Ishikawa (cell line): ENCODE measurements at regions not wholly inside any gene's neighbourhood (a gene's known extent, or its start where the extent isn't known, plus 50 kb on each side); places are given as distances from the start of the nearest gene placed in this dataset.

Experiments
- CEBPB ChIP-seq: IDR thresholded peaks from 2 replicates; pipeline ENCODE4 v1.6.1; 2012
- CREB1 ChIP-seq: IDR thresholded peaks from 2 replicates; pipeline ENCODE4 v1.6.1; 2012; ENCODE audit warnings: low read depth
- EGR1 ChIP-seq: IDR thresholded peaks from 2 replicates; pipeline ENCODE4 v1.6.1; 2012
- FOXM1 ChIP-seq: IDR thresholded peaks from 2 replicates; pipeline ENCODE4 v1.6.1; 2012; ENCODE audit warnings: low read depth, borderline replicate concordance
- MAX ChIP-seq: IDR thresholded peaks from 2 replicates; pipeline ENCODE4 v1.6.1; 2012
- RAD21 ChIP-seq: IDR thresholded peaks from 2 replicates; pipeline ENCODE4 v1.6.1; 2012; ENCODE audit warnings: low read depth
- TEAD4 ChIP-seq: IDR thresholded peaks from 2 replicates; pipeline ENCODE4 v1.6.1; 2012
- USF1 ChIP-seq: IDR thresholded peaks from 2 replicates; pipeline ENCODE4 v1.6.1; 2012
- TF ChIP-seq, protein P1 (sequence below): IDR thresholded peaks from 2 replicates; pipeline ENCODE4 v1.6.1; 2012; ENCODE audit warnings: low read depth, mild to moderate bottlenecking

- TF ChIP-seq CREB1: no peak
- no peak for TF ChIP-seq USF1
- no peak for TF ChIP-seq TEAD4
- TF ChIP-seq EGR1: no peak
- TF ChIP-seq FOXM1: no peak
- no peak for TF ChIP-seq MAX
- TF ChIP-seq RAD21: peak; percentile 66
Measured at GRCh38 chr18:23077493-23078256, 57.6 kb upstream of the CABLES1 start.

DNA sequence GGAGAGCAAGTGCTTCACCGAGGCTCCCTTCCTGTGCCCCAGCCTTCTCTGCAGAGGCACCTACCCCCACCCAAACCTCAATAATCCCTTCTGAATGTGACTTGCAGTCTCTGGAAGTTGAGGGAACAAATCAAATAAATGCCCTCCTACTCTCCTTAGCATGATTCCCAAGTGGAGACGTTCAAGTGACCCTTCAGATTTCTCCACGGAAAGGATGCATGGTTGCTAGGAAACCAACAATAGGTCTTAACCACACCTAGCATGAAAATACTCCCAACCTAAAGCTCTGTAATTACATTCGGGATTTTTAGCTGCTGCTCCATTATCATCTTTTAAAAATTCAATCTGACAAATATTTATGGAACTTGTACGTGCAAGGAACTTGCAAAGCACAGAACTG lies 50.2 kb upstream of the CABLES1 start:
- TF ChIP-seq CEBPB (no peak), TEAD4 (no peak), USF1 (no peak), EGR1 (no peak)
- TF ChIP-seq, protein P1, sequence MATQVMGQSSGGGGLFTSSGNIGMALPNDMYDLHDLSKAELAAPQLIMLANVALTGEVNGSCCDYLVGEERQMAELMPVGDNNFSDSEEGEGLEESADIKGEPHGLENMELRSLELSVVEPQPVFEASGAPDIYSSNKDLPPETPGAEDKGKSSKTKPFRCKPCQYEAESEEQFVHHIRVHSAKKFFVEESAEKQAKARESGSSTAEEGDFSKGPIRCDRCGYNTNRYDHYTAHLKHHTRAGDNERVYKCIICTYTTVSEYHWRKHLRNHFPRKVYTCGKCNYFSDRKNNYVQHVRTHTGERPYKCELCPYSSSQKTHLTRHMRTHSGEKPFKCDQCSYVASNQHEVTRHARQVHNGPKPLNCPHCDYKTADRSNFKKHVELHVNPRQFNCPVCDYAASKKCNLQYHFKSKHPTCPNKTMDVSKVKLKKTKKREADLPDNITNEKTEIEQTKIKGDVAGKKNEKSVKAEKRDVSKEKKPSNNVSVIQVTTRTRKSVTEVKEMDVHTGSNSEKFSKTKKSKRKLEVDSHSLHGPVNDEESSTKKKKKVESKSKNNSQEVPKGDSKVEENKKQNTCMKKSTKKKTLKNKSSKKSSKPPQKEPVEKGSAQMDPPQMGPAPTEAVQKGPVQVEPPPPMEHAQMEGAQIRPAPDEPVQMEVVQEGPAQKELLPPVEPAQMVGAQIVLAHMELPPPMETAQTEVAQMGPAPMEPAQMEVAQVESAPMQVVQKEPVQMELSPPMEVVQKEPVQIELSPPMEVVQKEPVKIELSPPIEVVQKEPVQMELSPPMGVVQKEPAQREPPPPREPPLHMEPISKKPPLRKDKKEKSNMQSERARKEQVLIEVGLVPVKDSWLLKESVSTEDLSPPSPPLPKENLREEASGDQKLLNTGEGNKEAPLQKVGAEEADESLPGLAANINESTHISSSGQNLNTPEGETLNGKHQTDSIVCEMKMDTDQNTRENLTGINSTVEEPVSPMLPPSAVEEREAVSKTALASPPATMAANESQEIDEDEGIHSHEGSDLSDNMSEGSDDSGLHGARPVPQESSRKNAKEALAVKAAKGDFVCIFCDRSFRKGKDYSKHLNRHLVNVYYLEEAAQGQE: no peak
